SKM-1 treated with dmso at 0.1 percent for 144 hours (cell line): ENCODE measurements at regions not wholly inside any gene's neighbourhood (a gene's known extent, or its start where the extent isn't known, plus 50 kb on each side); places are given as distances from the start of the nearest gene placed in this dataset.

Source experiments
- DNase-seq: peaks from one replicate; lab custom pipeline; 2025; ENCODE audit not compliant: unreplicated experiment; lab: John Stamatoyannopoulos, UW

DNA sequence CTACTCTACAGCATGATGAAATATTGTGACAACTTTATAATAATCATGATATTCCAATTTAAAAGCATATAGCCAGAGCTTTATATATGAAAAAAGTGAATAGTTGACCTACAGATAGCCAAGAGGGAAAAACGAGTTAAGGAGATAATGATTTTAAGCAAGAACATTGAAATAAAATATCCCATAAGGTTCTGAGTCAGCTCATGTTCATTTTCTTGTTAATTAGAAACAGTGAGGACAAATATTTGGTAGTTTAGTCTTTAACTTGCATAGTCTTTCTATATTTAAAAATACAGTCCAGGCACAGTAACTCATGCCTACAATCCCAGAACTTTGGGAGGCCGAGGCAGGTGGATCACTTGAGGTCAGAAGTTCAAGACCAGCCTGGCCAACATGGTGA, 55.8 kb upstream of the CDH6 start:
- DNase-seq: no peak

DNA sequence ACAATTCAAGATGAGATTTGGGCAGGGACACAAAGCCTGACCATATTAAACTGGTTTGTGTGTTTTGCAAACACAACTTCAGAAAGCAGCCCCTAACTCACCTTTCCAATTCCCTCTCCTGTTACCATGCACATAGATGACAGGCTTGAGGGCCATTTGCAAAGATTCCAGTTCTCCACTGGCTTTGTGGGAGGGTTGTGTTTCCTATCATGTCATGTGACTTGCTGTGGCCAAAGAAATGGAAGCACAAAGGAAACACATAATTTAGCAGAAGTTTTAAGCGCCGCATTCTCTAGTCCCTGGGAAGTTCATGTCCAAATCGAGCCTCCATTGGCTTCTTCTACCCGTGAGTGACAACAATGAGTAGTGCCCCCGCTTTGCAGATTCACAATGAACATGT, 57.9 kb upstream of the CDH6 start:
- no peak for DNase-seq

DNA sequence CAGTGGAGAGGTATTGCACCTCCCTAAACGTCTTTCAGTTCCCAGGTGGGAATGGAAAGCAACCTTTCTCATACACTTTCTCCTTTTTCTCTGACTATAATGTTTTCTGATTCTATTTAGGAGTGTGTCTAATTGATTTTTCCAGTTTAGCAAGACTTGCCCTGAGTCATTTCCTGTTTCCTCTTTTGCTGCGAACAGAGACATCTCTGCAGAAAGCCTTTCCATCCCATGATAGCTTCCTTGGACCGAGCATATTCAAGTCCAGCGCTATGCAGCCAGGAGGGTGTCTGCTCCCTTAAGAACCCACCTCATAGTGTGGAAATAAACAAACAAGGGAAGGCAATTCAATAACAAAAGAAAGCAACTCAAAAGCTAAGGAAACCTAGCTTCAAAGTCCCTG, 60.0 kb upstream of the CDH6 start:
- peak; percentile 76 for DNase-seq

DNA sequence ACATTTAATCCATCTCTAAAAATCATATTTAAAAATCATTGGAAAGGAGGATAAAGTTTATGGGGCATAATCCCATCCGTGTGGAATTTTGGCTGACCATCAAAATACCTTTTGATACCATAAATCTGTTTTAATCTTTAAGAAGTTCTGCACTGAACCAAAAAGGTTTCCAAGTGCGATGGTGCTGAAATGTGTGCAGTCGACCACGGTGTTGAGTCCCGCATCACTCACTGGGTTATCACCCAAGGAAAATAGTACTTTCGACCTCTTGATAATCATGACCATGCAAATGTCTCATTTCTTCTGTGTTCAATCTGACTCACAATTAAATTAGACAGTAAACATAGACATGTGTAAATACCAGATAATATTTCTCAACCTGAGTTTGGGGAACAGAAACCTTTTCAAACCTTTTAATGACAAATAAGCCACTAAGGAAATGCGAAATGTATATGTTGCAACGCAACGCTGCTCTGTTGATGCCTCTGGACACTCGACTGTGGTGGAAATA, 62.0 kb upstream of the CDH6 start:
- peak; percentile 22 for DNase-seq

DNA sequence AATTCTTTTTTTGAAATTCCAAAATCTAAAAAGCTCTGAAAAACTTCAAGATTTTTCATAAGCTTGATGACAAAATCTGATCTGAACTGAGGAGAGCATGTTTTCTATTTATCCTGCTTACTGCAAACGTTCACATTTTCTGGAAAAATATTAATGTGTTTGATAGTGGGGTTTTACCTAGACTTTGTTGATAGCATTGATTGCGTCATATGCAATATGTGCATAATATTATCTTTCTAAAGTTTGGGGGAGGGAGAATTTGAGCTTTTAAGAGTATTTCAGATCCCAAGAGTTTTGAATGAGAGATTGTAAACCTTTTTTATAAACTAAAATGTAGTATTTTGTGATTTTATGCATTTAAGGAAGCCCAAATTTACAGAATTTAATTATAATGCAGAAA, 62.8 kb upstream of the CDH6 start:
- no peak for DNase-seq

DNA sequence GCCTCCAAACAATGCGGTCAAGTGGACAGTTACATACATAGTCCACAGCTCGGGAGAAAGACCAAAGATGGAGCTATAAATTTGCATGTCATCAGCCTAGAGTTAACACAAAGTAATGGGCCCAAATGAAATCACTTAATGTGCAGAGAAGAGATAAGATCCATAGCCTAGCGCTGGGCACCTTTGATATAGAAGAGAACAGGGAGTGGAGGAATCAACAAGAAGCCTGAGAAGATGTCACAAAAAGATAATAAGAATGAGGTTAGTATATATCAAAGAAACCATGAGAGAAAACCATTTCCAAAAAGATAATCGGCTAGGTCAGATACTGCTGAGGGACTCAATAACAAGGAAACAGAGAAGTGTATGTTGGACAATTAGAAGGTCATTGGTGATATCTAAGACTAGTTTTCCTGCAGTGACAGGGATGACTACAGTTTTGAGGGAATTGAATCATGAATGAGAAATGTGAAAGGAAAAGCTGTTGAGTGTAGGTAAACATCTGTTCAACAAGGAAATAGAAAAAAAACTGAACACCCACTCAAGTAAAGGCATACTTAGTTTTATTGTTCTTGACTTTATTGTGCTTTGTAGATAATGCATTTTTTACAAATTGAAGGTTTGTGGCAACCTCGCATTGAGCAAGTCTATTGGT, 68.7 kb upstream of the CDH6 start:
- no peak for DNase-seq

DNA sequence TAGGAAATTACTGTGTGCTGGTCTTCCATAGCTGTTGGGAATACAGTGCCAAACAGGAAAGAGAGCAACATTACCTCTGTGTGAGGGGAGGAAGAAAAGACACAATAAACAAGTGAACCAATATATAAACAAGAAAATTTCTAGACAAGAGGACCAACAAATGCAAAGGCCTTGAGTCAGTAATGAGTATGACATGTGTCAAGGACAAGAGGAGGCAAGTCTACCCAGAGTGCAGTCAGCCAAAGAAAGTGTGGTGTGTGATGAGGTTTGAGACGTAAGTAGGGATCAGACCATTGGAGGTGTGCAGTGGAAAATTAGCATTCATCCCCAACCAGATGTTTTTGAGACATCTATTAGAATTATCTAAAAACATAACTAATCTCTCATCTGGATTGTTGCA, 69.5 kb upstream of the CDH6 start:
- no peak for DNase-seq

DNA sequence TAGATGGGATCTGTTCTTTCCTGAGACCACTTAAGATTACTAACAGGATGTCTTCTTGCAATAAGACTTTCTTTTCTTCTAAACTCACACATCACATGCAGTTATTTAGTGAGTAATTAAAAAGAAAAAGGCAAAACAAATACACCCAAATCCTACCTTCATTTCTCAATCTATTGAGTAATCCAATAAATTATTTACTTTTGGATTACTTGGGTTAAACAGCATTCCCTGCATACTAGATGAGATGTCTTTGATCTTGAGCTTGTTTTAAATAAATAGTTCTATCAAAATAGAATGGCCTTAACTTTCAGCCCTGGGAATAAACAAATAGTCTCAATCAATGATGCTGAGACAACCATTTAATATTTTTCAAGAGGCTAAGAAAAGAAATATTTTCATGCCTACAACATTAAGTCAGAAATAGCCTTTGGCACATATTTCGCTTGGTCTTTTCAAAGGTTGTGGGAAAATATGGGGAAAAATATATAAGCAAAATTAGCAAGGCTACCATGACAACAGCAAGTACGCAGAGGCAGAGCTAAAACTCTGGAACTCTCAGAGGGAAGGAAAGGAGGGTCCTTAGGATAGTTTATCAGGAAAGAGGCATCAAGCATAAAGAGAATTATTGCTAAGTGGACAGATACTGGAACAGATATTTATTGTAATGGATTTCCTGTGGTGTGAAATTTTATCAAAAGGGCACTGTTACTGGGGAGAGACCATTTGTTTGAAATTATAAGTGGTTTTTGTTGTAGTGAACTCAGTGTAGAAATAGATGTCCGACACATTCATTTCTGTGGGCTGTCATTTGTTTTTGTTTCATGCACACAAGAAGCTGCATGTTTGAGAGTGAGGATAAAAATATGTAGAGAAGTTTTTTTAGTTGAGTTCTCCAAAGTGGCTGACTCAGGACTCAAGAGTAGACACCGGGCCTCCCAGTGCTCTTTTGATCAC, 70.2 kb upstream of the CDH6 start:
- no peak for DNase-seq

DNA sequence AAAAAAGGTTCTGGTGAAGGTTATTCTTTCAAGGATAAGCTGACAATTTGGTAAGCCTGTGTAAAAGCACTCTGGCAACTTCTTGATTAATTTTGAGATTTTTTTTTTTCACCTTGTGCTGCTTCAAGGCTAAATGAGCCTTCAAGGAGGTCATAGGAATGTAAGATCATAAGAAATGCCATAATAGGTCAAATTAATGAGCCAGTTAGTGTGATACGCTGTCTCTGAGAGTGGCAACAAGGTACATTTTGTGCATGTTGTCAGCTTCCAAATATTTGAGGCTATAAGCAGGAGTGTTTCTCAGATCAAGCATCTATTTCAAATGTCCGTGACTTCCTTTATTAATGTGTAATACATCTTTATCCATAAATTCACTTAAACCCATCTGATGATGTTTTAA, 72.3 kb upstream of the CDH6 start:
- no peak for DNase-seq

DNA sequence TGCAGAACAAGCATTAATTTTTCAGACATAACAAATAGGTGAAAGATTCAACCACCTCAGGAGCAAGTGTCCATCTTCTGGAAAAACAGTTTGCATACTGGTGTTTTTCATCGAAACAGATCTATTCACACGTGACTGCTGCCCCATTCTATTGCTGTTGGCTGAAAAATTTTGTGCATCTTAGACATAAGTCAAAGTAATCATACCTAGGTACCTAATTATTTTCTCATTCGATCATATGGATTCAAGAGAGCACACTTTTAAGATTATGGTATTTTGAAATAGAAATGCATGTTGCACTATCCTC, 72.9 kb upstream of the CDH6 start:
- DNase-seq: no peak

DNA sequence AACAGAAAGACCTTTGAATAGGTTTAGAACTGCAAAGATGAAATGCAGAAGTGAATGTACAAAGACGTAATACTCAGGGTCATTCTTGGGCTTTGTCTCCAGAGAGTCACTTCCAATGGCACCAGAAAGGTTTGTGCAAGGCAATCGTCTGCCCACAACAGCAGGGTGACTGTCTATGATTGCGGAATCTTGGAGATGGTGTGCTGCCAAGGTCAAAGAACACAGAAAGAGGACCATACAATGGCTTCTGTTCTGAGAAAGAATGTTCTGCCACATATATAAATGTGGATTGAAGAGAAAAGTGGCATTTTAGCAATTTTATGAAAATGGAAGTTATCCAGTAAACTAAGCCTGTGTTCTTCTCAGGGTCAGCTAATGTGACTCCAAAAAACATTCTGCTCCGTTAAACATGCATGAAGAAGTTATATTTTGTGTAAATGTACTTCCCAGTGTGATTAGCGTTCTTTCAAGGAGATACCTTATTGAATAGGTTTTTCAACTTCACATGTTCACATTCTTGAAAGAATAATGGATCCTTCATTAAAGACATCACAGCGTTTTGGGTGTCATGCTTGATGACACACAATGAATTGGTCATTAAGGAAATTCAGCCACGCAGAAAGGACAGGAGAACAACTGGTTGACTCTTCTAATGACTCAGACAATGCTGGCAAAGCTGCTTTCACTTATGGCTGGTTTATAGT, 73.4 kb upstream of the CDH6 start:
- peak; percentile 86 for DNase-seq

DNA sequence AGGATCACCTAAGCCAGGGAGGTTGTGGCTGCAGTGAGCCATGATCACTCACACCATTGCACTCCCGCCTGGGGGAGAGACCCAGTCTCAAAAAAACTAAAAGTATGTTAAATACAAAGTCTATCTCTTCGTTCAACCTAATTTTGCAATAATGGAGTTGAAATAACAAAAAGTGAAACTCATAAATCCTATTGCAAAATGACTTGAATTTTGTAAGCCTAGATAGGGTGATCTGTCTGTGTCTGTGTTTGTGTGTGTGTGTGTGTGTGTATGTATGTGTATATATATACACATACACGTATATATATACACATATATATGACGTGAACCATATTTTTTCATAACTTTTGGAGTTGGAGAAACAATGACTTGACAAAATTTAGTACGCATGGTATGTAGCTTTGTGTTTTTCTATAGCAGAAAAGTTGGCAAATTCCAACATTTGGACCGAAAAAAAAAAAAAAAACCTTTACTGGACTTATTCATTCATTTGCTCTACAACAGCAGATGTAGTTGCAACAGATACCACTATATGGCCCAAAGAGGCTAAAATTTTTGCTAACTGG, 76.9 kb upstream of the CDH6 start:
- DNase-seq: no peak

DNA sequence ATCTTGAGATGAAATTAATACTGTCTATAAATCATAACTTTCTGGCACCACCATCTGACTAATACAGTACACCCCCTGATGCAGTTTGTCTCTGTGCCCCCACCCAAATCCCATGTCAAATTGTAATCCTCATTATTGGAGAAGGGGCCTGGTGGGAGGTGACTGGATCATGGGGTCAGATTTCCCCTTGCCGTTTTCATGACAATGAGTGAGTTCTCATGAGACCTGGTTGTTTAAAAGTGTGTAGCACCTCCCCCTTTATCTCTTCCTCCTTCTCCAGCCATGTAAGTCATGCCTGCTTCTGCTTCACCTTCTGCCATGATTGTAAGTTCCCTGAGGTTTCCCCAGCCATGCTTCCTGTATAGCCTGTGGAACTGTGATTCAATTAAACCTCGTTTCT, 78.7 kb upstream of the CDH6 start:
- DNase-seq: no peak

DNA sequence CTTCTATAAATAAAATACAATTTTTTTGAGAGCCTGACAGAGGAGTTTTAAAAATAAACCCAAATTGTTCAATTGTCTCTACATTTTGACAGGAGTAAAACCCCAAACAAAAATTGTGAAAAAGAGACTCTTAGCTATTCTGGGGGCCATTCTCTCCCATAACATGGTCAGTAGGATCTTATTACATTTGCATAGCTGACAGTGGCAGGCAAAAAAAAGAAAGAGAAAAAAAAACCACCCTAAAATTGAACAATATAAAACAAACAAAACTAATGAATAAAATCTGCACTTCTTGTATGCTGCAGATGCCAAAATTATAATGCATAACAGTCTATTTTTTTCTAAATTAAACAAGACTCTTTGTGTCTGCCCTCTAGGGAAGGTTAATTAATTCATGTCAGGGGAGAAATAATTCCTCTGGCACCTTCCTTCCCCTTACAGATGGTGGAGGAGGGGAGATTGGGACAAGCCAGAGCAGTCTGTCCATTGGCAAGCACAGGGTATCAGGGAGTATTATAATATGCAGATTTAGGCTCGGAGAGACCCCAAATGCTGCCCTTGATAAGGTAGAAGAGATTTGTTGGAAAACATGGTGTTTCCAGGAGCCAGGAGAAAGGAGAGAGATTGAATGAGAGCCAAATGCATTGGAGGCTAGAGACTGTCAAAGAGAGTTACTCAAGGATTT, 79.7 kb upstream of the CDH6 start:
- no peak for DNase-seq

DNA sequence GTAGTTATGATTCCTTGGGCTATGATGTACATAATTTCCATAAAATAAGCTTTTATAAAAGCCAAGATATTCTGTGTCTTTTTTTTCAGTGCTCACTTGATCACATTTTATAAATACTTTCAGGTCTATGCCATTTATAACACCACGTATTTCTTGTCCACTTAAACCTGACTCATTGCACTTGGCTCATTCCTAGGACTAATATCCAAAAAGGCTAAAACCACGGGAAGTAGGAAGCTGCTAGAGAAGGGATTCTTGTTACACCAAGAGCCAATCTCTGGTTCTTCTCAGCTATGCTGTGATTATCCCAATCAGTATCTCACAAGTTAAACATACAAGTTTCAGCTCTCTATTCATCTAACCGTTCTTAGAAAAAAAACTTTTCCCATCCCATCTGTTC, 80.4 kb upstream of the CDH6 start:
- DNase-seq: no peak

DNA sequence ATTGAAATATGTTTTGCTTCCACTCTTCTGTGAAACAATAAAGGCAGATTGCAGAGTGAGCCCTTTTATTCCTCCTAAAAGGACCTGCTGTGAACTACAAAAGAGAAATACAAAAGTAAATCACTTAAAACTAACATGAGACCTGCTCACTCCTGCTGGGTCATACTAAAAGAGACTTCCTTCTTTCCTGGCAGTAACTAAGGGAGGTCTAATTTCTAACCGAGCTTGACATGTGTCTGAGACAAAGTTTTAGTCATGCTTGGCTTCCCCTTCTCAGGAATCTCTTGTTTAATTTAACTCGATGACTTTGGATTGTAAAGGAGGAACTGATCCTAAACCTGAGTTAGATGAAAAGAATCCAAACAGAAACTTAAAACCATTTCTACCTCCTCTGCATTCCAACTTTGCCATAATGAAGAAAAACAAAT, 86.4 kb upstream of the CDH6 start:
- no peak for DNase-seq

DNA sequence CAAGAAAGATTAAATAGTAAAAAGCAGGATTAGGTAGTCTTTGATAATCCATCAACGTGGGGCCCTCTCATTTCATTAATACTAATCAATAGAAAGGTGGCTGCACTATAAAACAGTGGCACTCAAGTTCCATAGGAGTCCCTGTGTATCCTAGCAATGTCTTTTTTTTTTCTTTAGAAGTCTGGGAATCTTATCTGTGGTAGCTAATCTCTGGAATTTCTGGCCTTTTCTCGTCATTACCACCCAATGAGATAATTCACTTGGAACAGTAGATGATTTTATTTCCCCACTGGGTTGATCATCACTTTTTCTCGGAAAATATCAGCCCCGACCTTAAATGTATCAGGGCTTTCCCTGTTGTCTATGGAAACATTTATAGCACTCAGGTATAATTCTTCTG, 86.8 kb upstream of the CDH6 start:
- DNase-seq: no peak

DNA sequence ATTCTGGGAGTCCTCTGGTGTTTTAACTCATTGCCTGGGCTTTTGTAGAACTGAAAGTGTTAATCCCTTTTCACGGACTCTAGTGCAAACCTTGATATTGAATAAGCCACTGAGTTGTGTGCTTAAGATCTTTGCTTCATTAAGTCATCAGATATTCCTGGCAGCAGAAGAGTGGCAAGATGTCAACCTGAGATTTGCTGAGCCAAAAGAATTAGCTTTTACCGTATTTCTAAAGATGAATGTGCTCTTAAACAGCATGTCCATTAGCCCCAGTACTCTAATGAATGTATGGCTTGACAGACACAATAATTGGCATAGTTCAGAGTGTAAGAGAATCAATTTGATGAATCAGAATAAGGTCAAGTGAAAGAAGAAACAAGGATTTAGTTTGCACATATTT, 87.2 kb upstream of the CDH6 start:
- DNase-seq: no peak

DNA sequence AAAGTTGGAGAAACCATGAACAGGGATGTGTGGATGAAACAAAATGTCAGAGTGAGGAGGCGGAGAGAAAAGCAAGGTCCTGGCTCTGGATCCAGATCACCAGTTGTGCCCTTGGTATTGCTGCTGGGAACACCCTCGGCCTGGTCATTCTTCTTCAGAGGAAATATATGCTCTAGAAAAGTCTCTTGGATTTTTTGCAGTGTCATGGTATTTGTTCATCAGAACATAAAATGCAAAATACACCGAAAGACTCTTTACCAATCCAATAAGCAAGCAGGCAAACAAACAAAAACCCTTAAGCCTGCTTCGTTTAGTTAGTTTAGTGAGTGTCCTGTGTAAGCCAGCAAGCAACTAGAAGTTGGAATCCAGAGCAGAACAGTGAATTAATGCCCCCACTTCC, 88.7 kb upstream of the CDH6 start:
- DNase-seq: no peak

DNA sequence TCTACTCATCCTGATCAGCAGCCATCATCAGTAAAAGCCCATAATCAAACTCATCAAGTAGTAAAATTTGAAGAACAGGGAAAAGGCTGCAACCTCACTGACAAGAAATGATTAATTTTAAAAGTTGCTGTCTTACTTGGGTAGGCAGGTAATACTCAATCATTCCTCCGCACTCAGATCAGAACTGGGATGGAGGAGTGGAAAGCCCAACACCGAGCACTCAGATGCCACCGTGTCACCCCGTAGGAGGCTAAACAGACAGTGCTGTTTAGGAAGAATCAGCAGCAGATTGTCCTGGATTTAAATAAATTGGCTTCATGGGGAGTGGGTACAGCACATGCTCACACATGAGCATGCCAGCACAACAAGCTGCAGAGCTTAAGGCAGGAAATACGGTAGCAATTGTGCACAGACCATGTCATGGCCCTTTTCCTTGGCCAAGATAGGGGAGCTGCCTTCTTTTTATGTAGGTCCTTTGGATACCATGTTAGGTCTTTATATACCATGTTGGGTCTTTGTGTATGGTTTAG, 92.6 kb upstream of the CDH6 start:
- no peak for DNase-seq
